Stimulated activated CD8-positive, alpha-beta memory T cell treated with anti-CD3 and anti-CD28 coated beads, Interleukin-4, amount 100 ng/mL, for 1 hour (primary cell): ENCODE measurements at regions not wholly inside any gene's neighbourhood (a gene's known extent, or its start where the extent isn't known, plus 50 kb on each side); places are given as distances from the start of the nearest gene placed in this dataset.

Experiments
- DNase-seq, 2 donors: peaks; one replicate each; pipeline ENCODE4 v3.0.0-alpha.2; 2020; ENCODE audit warnings: low read depth in 2 of 2, low spot score in 1 of 2

- DNase-seq: no peak
Measured at GRCh38 chr12:107519906-107520859, 165.4 kb upstream of the PWP1 start.

- DNase-seq: no peak
Measured at GRCh38 chr12:107521826-107522355, 163.7 kb upstream of the PWP1 start.

DNA sequence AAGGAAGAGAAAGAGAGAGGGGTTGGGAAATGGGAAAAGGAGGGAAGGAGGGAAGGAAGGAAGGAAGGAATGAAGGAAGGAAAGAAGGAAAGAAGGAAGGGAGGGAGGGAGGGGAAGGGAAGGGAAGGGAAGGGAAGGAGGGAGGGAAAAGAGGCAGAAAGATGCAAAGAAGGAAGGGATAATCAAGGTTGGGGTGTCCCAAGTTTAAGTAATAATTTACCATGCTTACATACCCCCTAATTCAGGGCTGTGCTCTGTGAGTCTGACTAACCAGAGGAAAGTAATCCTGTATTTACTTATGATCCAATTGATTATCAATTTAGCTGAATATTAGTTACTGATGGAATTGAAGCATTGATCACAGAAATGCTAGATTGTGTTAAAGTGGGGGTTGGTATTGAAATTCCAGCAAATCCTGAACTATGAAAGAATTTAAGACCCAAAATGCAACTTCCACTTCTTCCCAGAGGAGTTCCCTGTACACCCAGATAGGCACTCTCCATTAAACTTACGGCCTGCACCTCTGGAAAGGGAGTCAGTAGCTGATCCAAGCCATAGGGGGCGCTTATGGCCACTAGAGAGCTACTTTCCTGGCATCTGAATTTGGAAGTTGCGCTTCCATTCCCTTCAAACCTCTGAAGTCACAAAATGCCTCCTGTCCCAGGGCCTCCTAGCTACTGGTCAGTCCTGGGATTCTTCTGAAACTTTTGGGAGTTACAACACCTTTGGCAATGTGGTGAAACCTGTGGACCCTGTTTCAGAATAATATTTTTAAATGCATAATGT lies 162.7 kb upstream of the PWP1 start:
- no peak for DNase-seq

DNA sequence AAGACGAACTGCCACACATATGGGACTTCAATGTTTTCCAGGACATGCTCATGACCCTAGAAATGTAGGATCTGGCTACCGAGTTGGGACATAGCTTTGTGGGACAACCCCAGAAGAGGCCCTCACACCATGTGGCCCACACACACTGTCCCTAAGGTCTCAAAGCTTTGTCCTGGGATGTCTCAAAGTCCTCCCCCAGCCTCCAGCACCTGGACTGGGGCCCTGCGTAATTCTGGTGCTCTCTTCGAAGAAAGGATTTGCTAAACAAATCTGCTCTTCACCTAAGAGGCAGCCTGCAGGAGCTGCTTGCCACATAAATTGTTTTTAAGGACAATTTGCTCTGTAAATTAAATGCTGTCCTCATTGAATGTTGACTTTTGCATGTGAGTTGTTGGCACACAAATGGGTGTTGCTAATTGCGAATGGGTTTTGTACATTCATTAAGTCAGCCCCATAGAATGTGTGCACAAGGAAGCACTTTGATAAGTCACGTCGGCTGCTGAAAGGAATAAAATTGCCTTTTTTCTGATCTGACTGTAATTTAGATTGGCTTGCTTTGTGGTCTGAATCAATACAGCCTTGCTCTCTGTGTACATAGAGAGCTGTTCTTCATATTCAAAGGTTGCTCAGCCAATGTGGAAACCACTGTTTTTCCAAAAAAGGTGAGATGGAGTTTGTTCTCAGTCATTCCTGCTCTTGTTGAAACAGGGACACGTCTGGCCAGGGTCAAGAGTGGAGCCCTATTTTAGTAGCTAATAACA lies 161.6 kb upstream of the PWP1 start:
- no peak for DNase-seq

GRCh38 chr12:107525063-107525718 lies 160.4 kb upstream of the PWP1 start:
- no peak for DNase-seq

GRCh38 chr12:107525719-107526554 lies 159.7 kb upstream of the PWP1 start:
- DNase-seq: no peak

- DNase-seq: no peak
Measured at GRCh38 chr12:107526555-107527180, 158.9 kb upstream of the PWP1 start.

DNA sequence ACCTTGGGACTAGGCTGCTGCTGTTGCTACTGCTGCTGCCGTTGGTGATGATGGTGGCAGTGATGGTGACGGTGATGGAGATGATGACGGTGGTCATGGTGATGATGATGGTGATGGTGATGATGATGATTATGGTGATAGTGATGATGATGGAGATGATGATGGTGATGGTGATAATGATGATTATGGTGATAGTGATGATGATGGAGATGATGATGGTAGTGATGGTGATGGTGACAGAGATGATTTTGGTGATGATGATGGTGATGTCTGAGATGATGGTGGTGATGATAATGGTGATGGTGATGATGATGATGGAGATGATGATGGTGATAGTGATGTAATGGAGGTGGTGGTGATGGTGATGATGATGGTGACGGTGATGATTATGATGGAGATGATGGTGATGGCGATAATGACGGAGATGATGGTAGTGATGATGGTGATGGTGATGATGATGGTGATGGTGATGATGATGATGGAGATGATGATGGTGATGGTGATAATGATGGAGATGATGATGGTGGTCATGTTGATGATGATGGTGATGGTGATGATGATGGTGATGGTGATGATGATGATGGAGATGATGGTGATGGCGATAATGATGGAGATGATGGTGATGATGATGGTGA lies 156.8 kb upstream of the PWP1 start:
- DNase-seq: no peak

- no peak for DNase-seq
Measured at GRCh38 chr12:107529991-107530390, 155.6 kb upstream of the PWP1 start.

GRCh38 chr12:107530701-107531100 lies 154.9 kb upstream of the PWP1 start:
- DNase-seq: no peak

DNA sequence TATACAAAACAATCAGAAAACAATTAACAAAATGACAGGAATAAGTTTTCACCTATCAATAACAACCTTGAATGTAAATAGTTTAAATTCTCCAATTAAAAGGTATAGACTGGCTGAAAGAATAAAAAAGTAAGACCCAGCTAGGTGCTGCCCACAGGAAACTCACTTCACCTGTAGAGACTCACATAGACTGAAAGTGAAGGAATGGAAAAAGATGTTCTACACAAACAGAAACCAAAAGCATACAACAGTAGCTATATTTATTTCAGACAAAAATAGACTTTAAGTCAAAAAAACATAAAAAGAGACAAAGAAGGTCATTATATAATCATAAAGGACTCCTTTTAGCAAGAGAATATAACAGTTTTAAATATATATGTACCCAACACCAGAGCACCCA lies 152.4 kb upstream of the PWP1 start:
- DNase-seq: no peak

- DNase-seq: no peak
Measured at GRCh38 chr12:107536613-107537012, 149.0 kb upstream of the PWP1 start.

- DNase-seq: no peak
Measured at GRCh38 chr12:107537464-107538119, 148.0 kb upstream of the PWP1 start.

DNA sequence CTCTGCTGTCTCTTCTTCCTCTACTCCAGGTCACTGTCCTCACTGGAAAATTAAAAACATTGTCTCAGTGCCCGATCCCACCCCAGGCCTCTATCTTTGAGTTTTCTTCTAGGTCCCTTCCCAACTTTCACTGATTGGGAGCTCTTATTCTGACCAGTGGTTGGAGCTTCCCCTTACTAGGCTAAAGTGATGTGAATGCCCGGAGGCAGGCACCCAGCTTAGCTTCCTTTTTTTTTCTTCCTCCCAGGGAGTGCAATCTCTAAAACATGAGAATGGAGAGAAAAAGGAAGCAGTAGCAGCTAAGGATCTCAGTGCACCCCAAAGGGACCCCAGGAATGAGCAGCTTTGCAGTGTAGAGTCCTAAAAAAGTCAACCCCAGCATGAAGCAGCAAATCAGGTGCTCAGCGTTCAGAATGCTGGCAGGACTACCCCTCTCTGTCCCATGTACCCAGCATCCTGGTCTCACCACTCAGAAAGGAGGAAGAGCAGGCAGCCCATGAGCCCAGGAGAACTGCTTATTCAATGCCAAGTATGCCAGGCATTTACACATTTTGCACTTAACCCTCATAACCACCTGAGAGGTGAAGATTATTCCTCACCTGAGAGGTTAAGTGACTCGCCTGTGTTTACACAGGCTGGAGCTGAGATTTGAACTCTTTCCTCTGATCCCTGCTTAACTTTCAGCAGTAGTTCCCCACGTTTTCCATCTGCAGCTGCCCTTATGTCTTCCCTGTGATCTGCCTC lies 146.2 kb upstream of the PWP1 start:
- no peak for DNase-seq

DNA sequence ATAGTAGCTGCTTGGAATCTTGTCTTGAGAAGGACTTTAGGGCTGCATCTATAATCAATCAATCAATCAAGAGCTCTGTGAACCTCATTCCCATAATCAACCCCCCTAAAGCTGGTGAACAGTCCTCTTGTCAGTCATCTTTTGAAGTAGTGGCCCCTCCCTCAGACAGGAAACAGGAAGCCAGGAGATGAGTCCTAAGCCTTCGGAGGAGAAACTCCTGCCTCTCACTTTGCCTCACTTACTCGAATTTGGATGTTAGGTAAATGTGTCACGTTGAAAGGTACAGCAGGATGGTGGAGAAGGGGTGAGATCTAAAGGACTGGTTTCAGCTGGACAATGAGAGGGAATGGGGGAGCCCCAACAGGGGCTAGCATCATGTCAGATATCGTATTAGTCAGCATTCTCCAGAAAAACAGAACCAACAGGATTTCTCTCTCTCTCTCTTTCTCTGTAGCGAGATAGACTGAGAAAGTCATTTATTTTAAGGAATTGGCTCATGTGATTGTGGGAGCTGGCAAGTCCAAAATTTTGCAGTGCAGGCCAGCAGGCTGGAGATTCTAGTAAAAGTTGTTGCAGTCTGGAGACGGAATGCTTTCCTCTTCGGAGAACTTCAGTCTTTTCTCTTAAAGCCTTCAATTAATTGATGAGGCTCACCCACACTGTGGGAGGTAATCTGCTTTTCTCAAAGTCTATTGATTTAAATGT lies 144.4 kb upstream of the PWP1 start:
- no peak for DNase-seq

GRCh38 chr12:107543416-107543815 lies 142.2 kb upstream of the PWP1 start:
- DNase-seq: no peak

DNA sequence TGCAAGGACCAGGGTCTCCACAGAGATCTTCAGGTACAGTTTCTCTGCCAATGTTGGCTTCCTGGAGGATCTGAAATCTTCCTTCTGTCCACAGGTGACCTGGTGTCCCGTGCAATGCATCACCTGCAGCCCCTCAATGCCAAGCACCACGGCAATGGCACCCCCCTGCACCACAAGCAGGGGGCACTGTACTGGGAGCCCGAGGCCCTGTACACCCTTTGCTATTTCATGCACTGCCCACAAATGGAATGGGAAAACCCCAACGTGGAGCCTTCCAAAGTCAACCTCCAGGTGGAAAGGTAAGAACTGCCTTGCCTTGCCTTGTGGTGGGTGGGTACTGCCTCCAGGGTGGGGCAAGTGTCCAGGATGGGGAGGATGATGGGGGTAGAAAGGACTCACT lies 141.8 kb upstream of the PWP1 start:
- no peak for DNase-seq
